HUES48 (cell line): ENCODE measurements at regions not wholly inside any gene's neighbourhood (a gene's known extent, or its start where the extent isn't known, plus 50 kb on each side); places are given as distances from the start of the nearest gene placed in this dataset.

Experiments
- H3K27ac ChIP-seq: one replicate; pipeline ENCODE4 v1.7.0; 2013; ENCODE audit warnings: low read depth, low read length, inconsistent platforms
- H3K27me3 ChIP-seq: 2 replicates; pipeline ENCODE4 v1.6.1; 2013; ENCODE audit warnings: mild to moderate bottlenecking, low read length; ENCODE audit not compliant: control insufficient read depth, insufficient read depth
- H3K36me3 ChIP-seq: 2 replicates; pipeline ENCODE4 v1.6.1; 2013; ENCODE audit warnings: low read length; ENCODE audit not compliant: control insufficient read depth, insufficient read depth
- H3K4me1 ChIP-seq: 2 replicates; pipeline ENCODE4 v1.6.1; 2013; ENCODE audit warnings: mild to moderate bottlenecking, low read length; ENCODE audit not compliant: control insufficient read depth, insufficient read depth
- H3K4me3 ChIP-seq: 2 replicates; pipeline ENCODE4 v1.5.1; 2013; ENCODE audit warnings: mild to moderate bottlenecking, low read depth, low read length
- H3K9ac ChIP-seq: 2 replicates; pipeline ENCODE4 v1.6.1; 2013; ENCODE audit warnings: mild to moderate bottlenecking, low read depth, low read length, moderate library complexity
- H3K9me3 ChIP-seq: 2 replicates; pipeline ENCODE4 v1.6.1; 2013; ENCODE audit warnings: low read length; ENCODE audit not compliant: control insufficient read depth, insufficient read depth

DNA sequence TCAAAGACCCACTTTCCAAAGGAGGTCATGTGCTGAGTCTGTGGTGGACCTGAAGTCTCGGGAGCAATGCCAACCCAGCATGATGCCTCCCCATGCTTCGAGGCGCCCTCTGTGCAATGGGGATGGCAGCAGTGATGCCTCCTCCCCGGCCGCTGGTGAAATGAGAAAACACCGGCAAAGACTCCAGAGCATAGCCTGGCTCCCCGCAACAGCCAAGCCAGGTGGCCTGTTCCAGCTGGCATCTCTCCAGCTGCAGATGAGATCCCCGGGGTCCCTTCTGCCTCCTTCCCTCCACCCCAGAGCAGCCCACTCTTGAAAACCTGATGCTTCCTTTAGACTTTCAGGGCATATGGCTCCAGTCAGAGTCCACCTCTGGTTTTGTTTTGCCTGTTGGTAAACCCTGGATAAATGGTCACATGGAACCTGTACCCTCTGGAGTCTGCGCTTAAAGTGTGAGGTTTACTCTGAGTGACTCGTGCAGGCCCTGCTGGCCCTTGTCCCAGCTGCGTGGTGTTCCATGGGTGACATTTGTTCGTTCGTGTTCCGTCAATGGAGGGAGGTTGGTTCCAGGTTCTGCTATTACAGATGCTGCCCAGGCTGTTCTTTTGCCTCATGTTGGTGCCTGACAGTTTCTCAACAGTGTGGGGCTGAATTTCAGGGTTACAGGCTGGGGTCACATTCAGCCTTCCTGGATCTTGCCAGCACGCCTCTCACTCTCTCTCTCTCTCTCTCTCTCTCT lies 181.8 kb upstream of the CIBAR2 start:
- Histone ChIP-seq H3K9ac (no peak overlapping the region), H3K27me3 (no peaks in the 10 kb centered on the region), H3K9me3 (no peaks in the 10 kb centered on the region), H3K4me3 (no peak overlapping the region), H3K4me1 (peaks cover 8% of the 10 kb centered on the region; the same call in 1 of the 2 replicates), H3K36me3 (no peaks in the 10 kb centered on the region), H3K27ac (no peak overlapping the region)

DNA sequence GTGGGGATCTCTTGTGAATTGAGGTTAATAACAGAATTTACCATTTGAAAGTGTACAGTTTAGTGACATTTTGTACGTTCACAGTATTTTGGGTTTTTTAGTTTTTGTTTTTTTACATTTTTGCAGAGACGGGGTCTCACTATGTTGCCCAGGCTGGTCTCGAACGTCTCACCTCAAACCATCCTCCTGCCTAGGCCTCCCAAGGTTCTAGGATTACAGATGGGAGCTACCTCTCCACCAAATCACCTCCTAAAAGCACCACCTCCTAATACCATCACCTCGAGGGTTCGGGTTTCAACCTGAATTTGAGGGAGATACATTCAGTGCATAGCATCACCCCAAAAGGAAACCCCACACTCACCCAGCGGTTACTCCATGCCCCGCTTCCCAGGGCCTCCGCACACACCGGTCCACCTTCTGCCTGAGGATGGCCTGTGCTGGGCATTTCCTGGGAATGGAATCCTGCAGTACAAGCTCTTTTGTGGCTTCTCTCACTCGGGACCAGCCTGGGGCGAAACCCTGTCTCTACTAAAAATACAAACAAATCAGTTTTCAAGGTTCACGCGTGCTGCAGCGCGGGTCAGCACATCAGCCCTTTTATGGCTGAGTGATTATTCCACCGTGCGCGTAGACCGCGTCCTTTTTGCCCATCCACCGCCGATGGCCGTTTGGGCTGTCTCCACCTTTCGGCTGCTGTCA lies 182.7 kb upstream of the CIBAR2 start:
- Histone ChIP-seq H3K4me3 (no peak overlapping the region), H3K36me3 (no peaks in the 10 kb centered on the region), H3K4me1 (peaks cover 8% of the 10 kb centered on the region; the same call in 1 of the 2 replicates), H3K9me3 (no peaks in the 10 kb centered on the region), H3K27me3 (no peaks in the 10 kb centered on the region), H3K9ac (no peak overlapping the region), H3K27ac (no peak overlapping the region)

DNA sequence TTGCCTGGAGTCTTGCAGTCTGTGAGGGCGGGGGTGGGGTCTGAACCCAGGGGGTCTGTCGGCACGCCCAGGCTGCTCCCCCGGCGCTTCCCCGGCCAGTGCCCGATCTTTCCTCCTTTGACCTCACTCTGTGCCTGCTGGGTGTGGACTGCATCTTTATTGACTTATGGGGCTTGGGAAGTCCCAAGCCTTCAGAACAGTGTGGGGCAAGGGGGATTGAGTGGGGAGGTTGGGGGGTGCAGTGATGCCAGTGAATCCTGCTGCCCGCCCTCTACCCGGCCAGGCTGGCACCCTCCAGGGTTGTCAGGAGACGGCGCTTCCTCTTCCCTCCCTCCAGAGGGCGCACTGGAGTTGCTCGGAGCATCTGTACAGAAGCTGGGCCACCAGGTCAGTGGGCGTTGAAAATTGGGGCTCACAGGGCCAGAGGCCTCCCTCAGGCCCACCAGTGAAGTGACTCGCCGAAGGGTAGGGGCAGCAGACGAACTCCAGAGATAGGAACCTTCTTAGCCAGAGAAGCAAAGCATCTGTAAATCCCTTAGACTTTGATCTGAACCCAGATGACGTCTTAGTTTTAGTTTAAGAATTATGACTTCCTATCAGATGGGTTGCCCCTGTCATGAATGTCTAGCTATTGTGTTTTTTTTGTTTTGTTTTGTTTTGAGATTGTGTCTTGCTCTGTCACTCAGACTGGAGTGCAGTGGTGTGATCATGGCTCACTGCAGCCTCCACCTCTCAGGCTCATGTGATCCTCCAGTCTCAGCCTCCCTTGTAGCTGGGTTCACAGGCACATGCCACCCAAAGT lies 184.8 kb upstream of the CIBAR2 start:
- H3K9me3 ChIP-seq = no peaks in the 10 kb centered on the region
- peaks cover 6% of the 10 kb centered on the region; the same call in 1 of the 2 replicates for H3K4me1 ChIP-seq
- H3K4me3 ChIP-seq = no peak overlapping the region
- no peaks in the 10 kb centered on the region for H3K36me3 ChIP-seq
- H3K27ac ChIP-seq = no peak overlapping the region
- H3K27me3 ChIP-seq = no peaks in the 10 kb centered on the region
- H3K9ac ChIP-seq = no peak overlapping the region

DNA sequence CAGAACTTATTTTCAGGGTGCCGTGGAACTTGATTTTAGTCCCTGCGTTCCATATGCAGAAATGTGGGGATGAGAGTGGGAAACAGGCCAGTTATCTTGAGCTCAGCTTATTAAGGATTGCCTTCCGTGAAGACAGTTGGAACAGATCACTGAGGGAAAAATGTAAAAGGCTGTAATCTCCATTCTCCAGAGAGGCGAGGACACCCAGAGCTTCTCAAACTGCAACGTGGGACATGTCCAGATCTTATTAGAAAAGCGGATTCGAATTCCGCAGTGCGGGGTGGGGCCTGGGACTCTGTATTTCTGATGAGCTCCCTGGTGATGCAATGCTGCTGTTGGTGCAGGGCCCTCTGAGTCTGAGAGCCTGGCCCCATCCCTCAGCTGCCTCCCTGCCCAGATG lies 185.6 kb upstream of the CIBAR2 start:
- peaks cover 14% of the 10 kb centered on the region for H3K4me1 ChIP-seq
- H3K36me3 ChIP-seq = no peaks in the 10 kb centered on the region
- no peak overlapping the region for H3K27ac ChIP-seq
- no peak overlapping the region for H3K4me3 ChIP-seq
- H3K9me3 ChIP-seq = no peaks in the 10 kb centered on the region
- no peaks in the 10 kb centered on the region for H3K27me3 ChIP-seq
- no peak overlapping the region for H3K9ac ChIP-seq

DNA sequence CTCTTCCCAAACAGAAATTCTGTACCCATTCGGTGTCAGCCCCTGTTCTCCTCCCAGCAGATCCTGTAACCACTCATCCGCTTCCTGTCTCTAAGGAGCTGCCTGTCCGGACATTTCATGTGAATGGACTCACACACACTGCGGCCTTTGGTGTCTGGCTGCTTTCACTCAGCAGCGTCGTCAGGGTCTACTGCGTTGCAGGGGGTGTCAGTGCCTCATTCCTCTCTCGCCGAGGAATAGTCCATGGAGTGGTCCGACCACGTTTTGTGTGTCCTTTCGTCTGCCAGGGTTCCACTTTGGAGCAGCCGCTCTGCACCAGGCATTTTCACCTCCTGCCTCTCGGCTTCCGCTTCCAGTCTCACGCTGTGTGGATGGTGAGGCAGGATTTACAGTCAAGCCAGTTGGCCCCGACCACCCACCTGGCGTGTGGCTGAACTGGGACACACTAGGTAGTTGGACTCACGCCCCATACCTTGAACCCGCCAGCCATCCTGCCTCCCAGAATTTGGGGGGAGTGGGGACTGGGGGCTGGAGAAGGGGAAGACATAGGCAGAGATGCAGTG lies 188.2 kb upstream of the CIBAR2 start:
- Histone ChIP-seq H3K36me3 (no peaks in the 10 kb centered on the region), H3K27me3 (no peaks in the 10 kb centered on the region), H3K27ac (no peak overlapping the region), H3K4me1 (peaks cover 17% of the 10 kb centered on the region), H3K9me3 (no peaks in the 10 kb centered on the region), H3K4me3 (no peak overlapping the region), H3K9ac (no peak overlapping the region)

DNA sequence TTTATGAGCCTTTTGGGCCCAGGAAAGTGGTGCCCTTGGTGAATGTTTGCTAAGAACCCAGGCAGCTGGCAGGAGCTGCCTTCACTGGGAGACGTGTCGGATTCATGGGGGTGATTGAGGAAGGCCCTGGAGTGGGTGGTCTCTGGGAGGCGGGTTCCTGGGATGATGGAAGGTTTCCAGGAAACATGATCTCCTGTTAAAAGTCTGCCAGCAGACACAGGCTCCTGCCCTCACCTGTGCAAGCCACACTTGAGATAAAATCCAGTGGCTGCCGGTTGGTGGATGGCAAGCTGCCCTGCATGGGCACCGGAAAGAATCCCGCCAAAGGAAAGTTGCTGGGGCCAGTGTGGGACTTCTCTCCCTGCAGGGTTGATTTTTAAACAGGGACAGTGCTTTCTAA lies 189.0 kb upstream of the CIBAR2 start:
- Histone ChIP-seq H3K9ac (no peak overlapping the region), H3K27me3 (no peaks in the 10 kb centered on the region), H3K36me3 (no peaks in the 10 kb centered on the region), H3K4me1 (peaks cover 17% of the 10 kb centered on the region), H3K27ac (no peak overlapping the region), H3K9me3 (no peaks in the 10 kb centered on the region), H3K4me3 (no peak overlapping the region)

DNA sequence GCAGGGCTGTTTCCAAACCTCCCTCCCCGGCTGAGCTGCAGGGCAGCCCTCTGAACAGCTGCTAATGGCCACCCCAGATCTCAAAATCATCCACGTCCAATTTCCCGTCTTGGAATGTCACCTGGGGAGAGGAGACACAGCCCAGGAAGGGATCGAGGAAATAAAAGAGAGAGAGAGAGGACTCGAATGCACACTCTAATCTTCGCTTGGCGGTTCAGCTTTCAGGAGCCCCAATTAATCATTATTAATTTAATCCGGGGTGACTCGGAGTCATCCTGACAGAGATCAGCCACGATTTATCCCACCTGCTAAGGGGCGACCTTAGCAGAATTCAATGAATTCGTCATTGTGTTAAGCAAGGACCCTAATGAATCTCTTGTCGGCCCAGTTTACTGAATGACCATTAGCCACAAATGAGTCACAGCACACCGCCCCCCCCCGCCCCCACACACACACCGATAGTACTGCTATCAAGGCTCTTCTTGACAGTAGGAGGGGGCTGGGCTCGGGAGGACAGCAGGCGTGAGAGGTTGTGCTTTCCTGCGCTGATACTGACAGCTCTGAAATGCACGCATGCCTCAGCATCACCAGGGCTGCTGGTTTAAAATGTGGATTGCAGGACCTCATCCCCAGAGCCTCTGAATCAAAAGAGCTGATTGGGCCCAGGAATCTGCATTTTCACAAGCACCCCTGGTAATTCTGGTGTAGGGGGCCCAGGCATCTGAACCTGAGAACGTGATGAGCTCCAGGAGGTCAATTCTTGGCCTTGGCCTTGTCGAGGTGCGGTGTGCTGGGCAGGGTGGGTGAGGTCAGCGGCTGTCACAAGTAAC lies 190.0 kb upstream of the CIBAR2 start:
- H3K4me3 ChIP-seq = no peak overlapping the region
- no peaks in the 10 kb centered on the region for H3K9me3 ChIP-seq
- no peaks in the 10 kb centered on the region for H3K27me3 ChIP-seq
- no peaks in the 10 kb centered on the region for H3K36me3 ChIP-seq
- peak overlapping the region; percentile 9 for H3K27ac ChIP-seq
- peaks cover 17% of the 10 kb centered on the region for H3K4me1 ChIP-seq
- H3K9ac ChIP-seq = no peak overlapping the region

DNA sequence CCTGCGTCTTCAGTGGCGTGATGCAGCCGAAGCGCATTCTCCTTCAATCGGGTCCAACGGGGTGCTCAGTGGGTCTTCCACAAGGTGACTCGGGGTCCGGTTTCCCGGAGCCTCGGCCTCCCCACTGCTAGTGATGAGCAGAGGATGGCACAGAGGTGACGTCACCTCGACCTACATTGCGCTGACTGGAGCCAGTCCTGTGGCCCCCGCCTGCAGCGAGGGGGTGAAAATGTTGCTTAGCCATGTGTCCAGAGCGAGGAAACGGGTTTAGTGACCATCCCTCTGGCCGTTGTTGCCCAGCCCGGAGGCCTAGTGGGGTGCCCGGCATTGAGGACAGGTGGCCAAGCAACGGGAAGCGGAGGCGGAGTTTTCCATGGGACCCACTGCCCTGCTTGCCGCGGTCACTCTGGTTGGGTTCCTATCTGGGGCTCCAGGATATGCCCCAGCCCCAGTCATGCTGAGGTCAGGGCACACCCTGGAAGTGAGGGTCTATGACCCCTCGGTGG lies 190.6 kb upstream of the CIBAR2 start:
- H3K4me1 ChIP-seq = peaks cover 17% of the 10 kb centered on the region
- H3K36me3 ChIP-seq = no peaks in the 10 kb centered on the region
- no peaks in the 10 kb centered on the region for H3K27me3 ChIP-seq
- peak overlapping the region; percentile 43 for H3K4me3 ChIP-seq
- no peak overlapping the region for H3K9ac ChIP-seq
- peak overlapping the region; percentile 9 for H3K27ac ChIP-seq
- H3K9me3 ChIP-seq = no peaks in the 10 kb centered on the region

DNA sequence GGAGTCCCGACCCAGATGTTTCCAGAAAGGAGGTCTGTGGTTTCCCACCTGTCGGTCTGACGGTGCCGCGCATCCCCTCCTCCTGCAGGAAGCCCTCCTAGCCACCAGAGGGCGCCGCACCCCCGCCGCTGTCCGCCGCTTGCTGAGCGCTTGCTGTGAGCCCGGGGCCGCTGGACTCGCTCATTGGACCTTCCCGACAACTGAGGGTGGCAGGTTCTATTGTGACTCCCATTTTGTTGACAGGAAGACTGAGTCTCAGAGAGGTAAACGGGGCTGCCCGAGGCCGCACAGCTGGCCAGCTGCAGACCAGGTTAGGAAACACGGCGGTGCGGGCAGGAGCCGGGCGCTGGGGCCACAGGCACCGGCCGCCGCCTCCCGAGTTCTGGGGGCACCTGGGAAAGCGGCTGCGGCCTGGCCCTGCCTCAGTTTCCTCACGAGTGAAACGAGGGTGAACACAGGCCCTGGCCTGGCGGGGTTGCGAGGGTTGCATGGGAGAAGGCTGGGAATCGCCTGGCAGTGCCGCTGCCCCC lies 191.1 kb upstream of the CIBAR2 start:
- Histone ChIP-seq H3K9ac (no peak overlapping the region), H3K27ac (no peak overlapping the region), H3K4me3 (peak overlapping the region; percentile 43), H3K9me3 (no peaks in the 10 kb centered on the region), H3K27me3 (no peaks in the 10 kb centered on the region), H3K4me1 (peaks cover 17% of the 10 kb centered on the region), H3K36me3 (no peaks in the 10 kb centered on the region)

DNA sequence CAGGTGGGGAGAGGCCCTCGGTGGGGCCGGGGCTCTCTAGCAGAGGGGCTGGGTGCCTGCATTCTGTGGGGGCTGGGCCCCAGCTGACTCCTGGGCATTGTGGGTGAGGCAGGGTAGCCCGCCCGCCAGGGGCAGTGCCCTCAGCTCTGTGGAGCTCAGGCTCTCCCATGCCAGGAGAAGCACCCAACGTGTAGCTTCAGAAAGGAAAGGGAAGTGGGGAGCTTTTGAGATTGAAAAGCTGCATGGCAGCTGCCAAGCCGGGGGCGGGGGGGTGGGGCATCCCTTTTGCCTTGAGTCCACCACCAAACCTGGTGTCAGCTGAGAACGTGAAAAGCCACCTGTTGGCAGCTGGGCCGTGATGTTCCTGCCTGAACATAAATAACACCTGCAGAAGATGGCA lies 192.1 kb upstream of the CIBAR2 start:
- no peak overlapping the region for H3K4me3 ChIP-seq
- no peak overlapping the region for H3K9ac ChIP-seq
- H3K36me3 ChIP-seq = no peaks in the 10 kb centered on the region
- no peaks in the 10 kb centered on the region for H3K9me3 ChIP-seq
- H3K4me1 ChIP-seq = peaks cover 17% of the 10 kb centered on the region
- H3K27me3 ChIP-seq = no peaks in the 10 kb centered on the region
- no peak overlapping the region for H3K27ac ChIP-seq
